PC-9 (cell line): ENCODE measurements at regions not wholly inside any gene's neighbourhood (a gene's known extent, or its start where the extent isn't known, plus 50 kb on each side); places are given as distances from the start of the nearest gene placed in this dataset.

Experiments used
- BruUV-seq: library from RNA; stranded (reverse); fragments of 400-500 nt; replicated peaks from 2 replicates; lab custom pipeline; 2021; lab: Mats Ljungman, UMichigan
- CTCF ChIA-PET: fragments of 300-600 bp; sonication (Branson Sonifier 250); formaldehyde crosslinking; loops from one replicate; lab custom pipeline; 2022; ENCODE audit warnings: antibody characterized with exemption; lab: Charles Lee
- POLR2A ChIA-PET: fragments of 300-600 bp; sonication (Branson Sonifier 250); formaldehyde crosslinking; loops from one replicate; lab custom pipeline; 2022; ENCODE audit warnings: antibody characterized with exemption; ENCODE audit not compliant: unreplicated experiment; lab: Charles Lee
- DNase-seq, 2 experiments: peaks; one replicate each; pipeline versions ENCODE4 v3.0.0 to v3.0.0-alpha.2; 2015 to 2022; ENCODE audit warnings: mixed read lengths in 1 of 2
- H2AFZ ChIP-seq: fragments of 200-600 bp; sonication (generic); 2 replicates; pipeline ENCODE4 v1.8.1; 2017; ENCODE audit warnings: antibody characterized with exemption
- H3F3A ChIP-seq: fragments of 200-600 bp; sonication (generic); 2 replicates; pipeline ENCODE4 v1.8.1; 2017; ENCODE audit warnings: antibody characterized with exemption, mild to moderate bottlenecking, low read depth; ENCODE audit not compliant: insufficient read depth
- H3K27ac ChIP-seq: fragments of 200-600 bp; sonication (generic); 2 replicates; pipeline ENCODE4 v1.6.1; 2016; ENCODE audit warnings: mixed run types
- H3K27me3 ChIP-seq: fragments of 200-600 bp; sonication (generic); 2 replicates; pipeline ENCODE4 v1.6.1; 2016; ENCODE audit warnings: low read depth, mixed run types; ENCODE audit not compliant: insufficient read depth
- H3K36me3 ChIP-seq: fragments of 200-600 bp; sonication (generic); 2 replicates; pipeline ENCODE4 v1.6.1; 2016; ENCODE audit warnings: low read depth, mixed run types
- H3K4me1 ChIP-seq: fragments of 200-600 bp; sonication (generic); replicated peaks from 2 replicates; pipeline ENCODE4 v1.6.1; 2016; ENCODE audit warnings: mixed run types; ENCODE audit not compliant: insufficient read depth
- H3K4me2 ChIP-seq: fragments of 200-600 bp; sonication (generic); 2 replicates; pipeline ENCODE4 v1.6.1; 2017; ENCODE audit warnings: mixed run types
- H3K4me3 ChIP-seq: fragments of 200-600 bp; sonication (generic); 2 replicates; pipeline ENCODE4 v1.6.1; 2016; ENCODE audit warnings: mixed run types
- H3K79me2 ChIP-seq: fragments of 200-600 bp; sonication (generic); 2 replicates; pipeline ENCODE4 v1.6.1; 2017; ENCODE audit warnings: low read depth, mixed run types
- H3K9me2 ChIP-seq: fragments of 200-600 bp; sonication (generic); 2 replicates; pipeline ENCODE4 v1.8.1; 2017; ENCODE audit warnings: mild to moderate bottlenecking; ENCODE audit not compliant: insufficient read depth
- H3K9me3 ChIP-seq: fragments of 200-600 bp; sonication (generic); 2 replicates; pipeline ENCODE4 v1.8.1; 2016; ENCODE audit warnings: low read depth; ENCODE audit not compliant: insufficient read depth
- H4K20me1 ChIP-seq: fragments of 200-600 bp; sonication (generic); 2 replicates; pipeline ENCODE4 v1.8.1; 2017; ENCODE audit not compliant: insufficient read depth
- CTCF ChIP-seq: fragments of 200-600 bp; sonication (generic); conservative IDR thresholded peaks from 2 replicates; pipeline ENCODE4 v1.6.1; 2017; ENCODE audit warnings: mixed run types, antibody characterized with exemption, mild to moderate bottlenecking, moderate library complexity
- EZH2 ChIP-seq: fragments of 200-600 bp; sonication (generic); IDR thresholded peaks from 2 replicates; pipeline ENCODE4 v1.8.0; 2017; ENCODE audit warnings: antibody characterized with exemption, low read depth
- intact Hi-C: fragments of 100-400 bp; cut with micrococcal nuclease; formaldehyde crosslinking; loops from one replicate; pipeline ENCODE4 v1.10.0; 2022; ENCODE audit not compliant: unreplicated experiment

- H2AFZ ChIP-seq: no peak overlapping the region
- no peak overlapping the region for H3K4me2 ChIP-seq
- H3K4me1 ChIP-seq: no peaks in the 10 kb centered on the region
- ChIA-PET POLR2A (no interaction called here), CTCF (no interaction called here)
- no peaks in the 10 kb centered on the region for H3K27me3 ChIP-seq
- no peak for TF ChIP-seq EZH2
- TF ChIP-seq CTCF: no peak
- H3K4me3 ChIP-seq: no peak overlapping the region
- H4K20me1 ChIP-seq: no peaks in the 10 kb centered on the region
- no peak overlapping the region for H3K27ac ChIP-seq
- H3K9me2 ChIP-seq: no peaks in the 10 kb centered on the region
- no peaks in the 10 kb centered on the region for H3K9me3 ChIP-seq
- H3K79me2 ChIP-seq: no peaks in the 10 kb centered on the region
- H3K36me3 ChIP-seq: no peaks in the 10 kb centered on the region
- no peaks in the 10 kb centered on the region for H3F3A ChIP-seq
- intact Hi-C loops: no loop called here
- DNase-seq: no peak
- BruUV-seq: no TSS peak
These were observed 352.0 kb upstream of the COL8A1 start for GRCh38 chr3:99286266-99286845.

- Histone ChIP-seq H3K79me2 (no peaks in the 10 kb centered on the region), H4K20me1 (no peaks in the 10 kb centered on the region), H3K4me2 (no peak overlapping the region), H3K9me3 (no peaks in the 10 kb centered on the region), H3K36me3 (no peaks in the 10 kb centered on the region), H3F3A (no peaks in the 10 kb centered on the region), H3K4me1 (no peaks in the 10 kb centered on the region), H3K27ac (no peak overlapping the region), H2AFZ (no peak overlapping the region), H3K27me3 (no peaks in the 10 kb centered on the region), H3K9me2 (0 out of 2 replicates have a peak, but pooled peaks cover 5% of the 10 kb centered on the region), H3K4me3 (no peak overlapping the region)
- ChIA-PET POLR2A (no interaction called here), CTCF (no interaction called here)
- DNase-seq: no peak
- no TSS peak for BruUV-seq
- intact Hi-C loops: no loop called here
- TF ChIP-seq CTCF: no peak
These were observed 368.3 kb upstream of the DCBLD2 start for GRCh38 chr3:99269606-99270351.

GRCh38 chr3:99256788-99257187, 355.3 kb upstream of the DCBLD2 start:
- no peaks in the 10 kb centered on the region for H4K20me1 ChIP-seq
- H3K9me2 ChIP-seq: no peaks in the 10 kb centered on the region
- ChIA-PET POLR2A (no interaction called here), CTCF (no interaction called here)
- H3K4me2 ChIP-seq: no peak overlapping the region
- DNase-seq: no peak
- H3K27ac ChIP-seq: no peak overlapping the region
- TF ChIP-seq CTCF: no peak
- TF ChIP-seq EZH2: no peak
- H3K27me3 ChIP-seq: no peaks in the 10 kb centered on the region
- no peaks in the 10 kb centered on the region for H3K79me2 ChIP-seq
- H2AFZ ChIP-seq: no peak overlapping the region
- intact Hi-C loops: no loop called here
- H3K4me1 ChIP-seq: no peaks in the 10 kb centered on the region
- H3K36me3 ChIP-seq: no peaks in the 10 kb centered on the region
- H3K4me3 ChIP-seq: no peak overlapping the region
- H3K9me3 ChIP-seq: no peaks in the 10 kb centered on the region
- H3F3A ChIP-seq: no peaks in the 10 kb centered on the region
- BruUV-seq: no TSS peak
